Naive B cell (primary cell): ENCODE measurements at regions not wholly inside any gene's neighbourhood (a gene's known extent, or its start where the extent isn't known, plus 50 kb on each side); places are given as distances from the start of the nearest gene placed in this dataset.

Experiments
- ATAC-seq, 2 donors: fragments of 150-1000 bp; cut with Tn5 transposase; 2 replicates each; pipeline ENCODE4 v1.10.0; 2021; ENCODE audit warnings: low read depth in 2 of 2, mild to moderate bottlenecking in 2 of 2, moderate library complexity in 2 of 2
- DNase-seq: peaks from one replicate; pipeline ENCODE4 v3.0.0; 2022
- H3K27ac Mint-ChIP-seq, 6 donors: one replicate each; pipeline ENCODE4 v1.8.0; 2020 to 2022; ENCODE audit warnings: mild to moderate bottlenecking in 6 of 6, mixed read lengths in 6 of 6, moderate library complexity in 5 of 6, inconsistent platforms in 2 of 6
- H3K27me3 Mint-ChIP-seq, 3 donors: one replicate each; pipeline ENCODE4 v1.8.0; 2021 to 2022; ENCODE audit warnings: mixed read lengths in 3 of 3, mild to moderate bottlenecking in 1 of 3
- H3K36me3 Mint-ChIP-seq, 2 donors: one replicate each; pipeline ENCODE4 v1.8.0; 2020 to 2022; ENCODE audit warnings: mixed read lengths in 2 of 2, inconsistent platforms in 1 of 2, mild to moderate bottlenecking in 1 of 2
- H3K4me1 Mint-ChIP-seq, 3 donors: one replicate each; pipeline ENCODE4 v1.8.0; 2020 to 2022; ENCODE audit warnings: mixed read lengths in 3 of 3, inconsistent platforms in 1 of 3, mild to moderate bottlenecking in 1 of 3, moderate library complexity in 1 of 3
- H3K4me3 Mint-ChIP-seq, 8 donors: one replicate each; pipeline ENCODE4 v1.8.0; 2020 to 2022; ENCODE audit warnings: mild to moderate bottlenecking in 8 of 8, mixed read lengths in 8 of 8, moderate library complexity in 8 of 8, inconsistent platforms in 2 of 8
- H3K9me3 Mint-ChIP-seq, 7 donors: one replicate each; pipeline ENCODE4 v1.8.0; 2020 to 2022; ENCODE audit warnings: mixed read lengths in 7 of 7, mild to moderate bottlenecking in 5 of 7, inconsistent platforms in 2 of 7, moderate library complexity in 1 of 7

DNA sequence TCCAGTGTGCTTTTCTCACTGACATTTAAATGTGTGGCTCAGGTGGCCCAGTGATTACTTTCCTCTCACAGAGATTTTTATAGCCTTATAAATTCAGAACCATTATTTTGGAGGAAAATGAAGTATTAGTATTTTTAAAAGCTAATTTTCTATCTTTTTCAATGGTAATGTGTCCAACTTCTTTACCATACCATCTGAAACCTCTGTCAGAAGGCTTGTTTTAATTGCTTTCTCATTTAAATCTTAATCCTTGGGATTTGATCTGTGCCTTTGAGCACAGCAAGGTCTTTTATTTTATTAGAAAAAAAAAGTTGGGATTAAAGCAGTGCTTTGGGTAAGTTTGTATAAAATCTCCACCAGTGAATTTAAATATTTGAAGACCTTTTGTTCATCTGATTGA lies 452.3 kb upstream of the RAG2 start:
- Mint-ChIP-seq H3K27me3 (no peaks in the 10 kb centered on the region), H3K36me3 (no peaks in the 10 kb centered on the region), H3K4me1 (no peaks in the 10 kb centered on the region), H3K9me3 (no peaks in the 10 kb centered on the region), H3K27ac (no peak overlapping the region), H3K4me3 (no peak overlapping the region)
- ATAC-seq (no peak), DNase-seq (no peak)

DNA sequence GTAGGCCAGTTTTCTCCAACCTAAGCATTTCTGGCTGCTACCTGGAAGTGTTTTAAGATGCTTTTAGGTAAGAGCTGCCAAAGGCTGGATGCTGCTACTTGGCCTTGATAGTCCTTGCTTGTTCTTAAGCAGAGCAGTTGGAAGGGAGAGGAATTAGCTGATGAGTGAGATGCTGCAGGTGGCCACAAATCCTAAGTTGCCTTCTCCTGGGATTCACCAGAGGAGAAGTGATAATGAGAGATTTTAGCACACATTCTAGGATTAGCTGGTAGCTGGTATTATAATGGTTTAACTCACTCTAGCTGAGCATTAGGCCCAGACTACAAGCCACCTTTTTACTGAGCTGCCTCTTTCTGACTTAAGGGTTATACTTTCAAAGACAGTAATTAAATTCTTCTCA lies 442.9 kb upstream of the RAG2 start:
- H3K9me3 Mint-ChIP-seq: peaks cover 0 to 7% (median 0%) of the 10 kb centered on the region in 7 donors
- H3K27ac Mint-ChIP-seq: no peak overlapping the region
- no peaks in the 10 kb centered on the region for H3K4me1 Mint-ChIP-seq
- no peaks in the 10 kb centered on the region for H3K36me3 Mint-ChIP-seq
- H3K27me3 Mint-ChIP-seq: no peaks in the 10 kb centered on the region
- H3K4me3 Mint-ChIP-seq: no peak overlapping the region
- DNase-seq (no peak), ATAC-seq (no peak)

DNA sequence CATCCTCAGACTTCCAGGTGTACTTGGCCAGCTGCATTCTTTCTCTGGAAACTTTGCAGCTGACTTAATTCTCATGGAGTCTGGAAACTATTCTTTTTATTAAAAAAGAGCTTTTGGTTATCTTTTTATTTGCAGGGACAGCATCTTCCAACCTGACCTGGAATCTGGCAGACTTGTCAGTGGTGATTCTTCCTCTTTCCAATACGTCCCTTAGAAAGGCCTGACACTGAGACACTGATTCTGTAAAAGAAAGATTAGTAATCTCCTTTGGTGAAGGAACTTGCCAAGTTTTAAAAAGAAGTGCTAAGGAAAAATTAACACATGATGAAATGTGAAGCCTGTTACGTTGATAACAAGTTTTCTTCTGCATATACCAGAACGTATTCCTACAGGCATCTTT lies 440.9 kb upstream of the RAG2 start:
- ATAC-seq: no peak
- Mint-ChIP-seq H3K4me3 (no peak overlapping the region), H3K27ac (no peak overlapping the region), H3K27me3 (no peaks in the 10 kb centered on the region), H3K4me1 (no peaks in the 10 kb centered on the region), H3K36me3 (no peaks in the 10 kb centered on the region), H3K9me3 (peaks cover 0 to 11% (median 0%) of the 10 kb centered on the region in 7 donors)
- DNase-seq: no peak

DNA sequence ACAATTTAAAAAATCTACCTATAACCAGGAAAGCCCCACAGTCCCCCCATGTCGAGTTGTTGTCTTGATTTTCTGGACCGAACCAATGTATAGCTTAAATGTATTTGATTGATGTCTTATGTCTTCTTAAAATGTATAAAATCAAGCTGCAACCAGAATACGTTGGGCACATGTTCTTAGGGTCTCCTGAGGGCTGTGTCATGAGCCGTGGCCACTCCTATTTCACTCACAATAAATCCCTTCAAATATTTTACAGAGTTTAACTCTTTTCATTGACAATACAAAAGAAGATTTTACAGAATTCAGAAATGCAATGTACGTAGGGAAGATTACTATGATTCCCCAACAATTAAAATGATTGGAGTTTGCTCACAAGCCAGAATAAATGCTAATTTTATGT lies 428.7 kb upstream of the RAG2 start:
- Mint-ChIP-seq H3K27me3 (no peaks in the 10 kb centered on the region), H3K9me3 (peaks cover 0 to 7% (median 4%) of the 10 kb centered on the region in 7 donors), H3K4me1 (no peaks in the 10 kb centered on the region), H3K27ac (no peak overlapping the region), H3K4me3 (no peak overlapping the region), H3K36me3 (no peaks in the 10 kb centered on the region)
- ATAC-seq (no peak), DNase-seq (no peak)

DNA sequence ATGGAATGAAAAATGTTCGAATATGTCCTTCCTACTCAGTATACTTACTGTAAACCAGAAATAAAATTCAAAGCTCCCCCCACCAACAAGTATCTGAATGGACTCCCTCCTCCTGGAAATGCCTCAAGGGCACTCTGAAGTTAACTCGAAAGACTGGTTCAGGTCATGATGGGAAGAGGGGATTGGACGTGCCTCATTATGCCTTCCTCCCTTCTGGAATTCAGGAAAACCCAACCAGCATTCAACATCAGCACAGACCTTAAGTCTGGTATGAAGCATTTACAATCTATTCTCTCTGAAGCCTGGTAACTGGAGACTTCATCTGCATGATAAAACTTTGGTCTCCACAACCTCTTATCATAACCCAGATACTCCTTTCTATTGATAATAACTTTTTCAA lies 428.3 kb upstream of the RAG2 start:
- Mint-ChIP-seq H3K27me3 (no peaks in the 10 kb centered on the region), H3K9me3 (peaks cover 0 to 5% (median 2%) of the 10 kb centered on the region in 7 donors), H3K4me3 (no peak overlapping the region), H3K4me1 (no peaks in the 10 kb centered on the region), H3K36me3 (no peaks in the 10 kb centered on the region), H3K27ac (no peak overlapping the region)
- ATAC-seq (no peak), DNase-seq (no peak)

DNA sequence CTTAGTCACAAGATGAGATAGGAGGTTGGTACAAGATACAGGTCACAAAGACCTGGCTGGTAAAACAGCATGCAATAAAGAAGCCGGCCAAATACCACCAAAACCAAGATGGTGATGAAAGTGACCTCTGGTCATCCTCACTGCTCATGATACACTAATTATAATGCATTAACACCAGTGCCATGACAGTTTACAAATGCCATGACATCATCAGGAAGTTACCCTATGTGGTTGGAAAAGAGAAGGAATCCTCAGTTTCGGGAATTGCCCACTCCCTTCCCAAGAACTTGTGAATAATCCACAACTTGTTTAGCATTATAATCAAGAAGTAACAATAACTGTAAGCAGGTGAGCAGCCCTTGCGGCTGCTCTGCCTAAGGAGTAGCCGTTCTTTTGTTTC lies 408.5 kb upstream of the RAG2 start:
- H3K4me3 Mint-ChIP-seq: no peak overlapping the region
- H3K36me3 Mint-ChIP-seq: no peaks in the 10 kb centered on the region
- H3K4me1 Mint-ChIP-seq: no peaks in the 10 kb centered on the region
- ATAC-seq (no peak), DNase-seq (no peak)
- H3K27ac Mint-ChIP-seq: no peak overlapping the region
- H3K9me3 Mint-ChIP-seq: peaks cover 0 to 5% (median 0%) of the 10 kb centered on the region in 7 donors
- H3K27me3 Mint-ChIP-seq: no peaks in the 10 kb centered on the region

DNA sequence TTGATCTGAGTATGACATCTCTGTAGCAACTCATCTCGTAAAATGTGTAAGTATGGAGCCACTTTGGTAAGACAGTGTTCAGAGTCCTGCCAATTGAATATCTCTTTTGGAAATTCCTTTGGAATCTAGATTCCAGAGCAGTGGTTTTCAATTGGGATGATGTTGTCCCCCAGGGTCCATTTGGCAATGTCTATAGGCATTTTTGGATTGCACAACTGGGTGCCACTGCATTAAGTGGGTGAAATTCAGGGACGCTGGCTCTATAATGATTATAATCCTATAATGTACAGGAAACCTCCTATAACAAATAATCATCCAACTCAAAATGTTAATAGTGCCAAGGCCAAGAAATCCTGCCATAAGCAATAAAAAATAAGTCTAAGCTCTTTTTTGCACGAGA lies 404.8 kb upstream of the RAG2 start:
- Mint-ChIP-seq H3K4me3 (no peak overlapping the region), H3K36me3 (no peaks in the 10 kb centered on the region), H3K27ac (no peak overlapping the region), H3K9me3 (peaks cover 0 to 5% (median 0%) of the 10 kb centered on the region in 7 donors), H3K27me3 (no peaks in the 10 kb centered on the region), H3K4me1 (no peaks in the 10 kb centered on the region)
- ATAC-seq: no peak
- no peak for DNase-seq

DNA sequence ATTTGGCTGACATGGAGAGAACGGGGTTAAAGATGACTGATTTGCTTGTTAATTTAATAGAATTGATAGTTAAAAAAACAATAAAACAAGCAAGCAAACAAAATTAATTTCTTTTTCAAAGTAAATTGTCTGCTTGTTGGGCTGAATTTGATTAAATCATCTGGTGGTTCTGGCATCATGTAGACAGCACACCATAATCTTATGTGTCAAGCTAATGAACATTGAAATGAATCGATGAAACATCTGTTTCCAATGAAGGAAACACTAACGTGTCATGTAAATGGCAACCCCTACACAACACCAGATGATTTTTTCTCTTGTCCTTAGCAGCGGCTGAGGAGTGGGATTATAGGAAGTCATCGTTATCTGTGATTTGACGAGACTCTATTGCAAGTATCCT lies 399.6 kb upstream of the RAG2 start:
- peaks cover 0 to 8% (median 3%) of the 10 kb centered on the region in 7 donors for H3K9me3 Mint-ChIP-seq
- ATAC-seq: no peak
- H3K36me3 Mint-ChIP-seq: no peaks in the 10 kb centered on the region
- H3K27ac Mint-ChIP-seq: no peak overlapping the region
- no peak overlapping the region for H3K4me3 Mint-ChIP-seq
- H3K27me3 Mint-ChIP-seq: no peaks in the 10 kb centered on the region
- no peaks in the 10 kb centered on the region for H3K4me1 Mint-ChIP-seq
- DNase-seq: no peak

DNA sequence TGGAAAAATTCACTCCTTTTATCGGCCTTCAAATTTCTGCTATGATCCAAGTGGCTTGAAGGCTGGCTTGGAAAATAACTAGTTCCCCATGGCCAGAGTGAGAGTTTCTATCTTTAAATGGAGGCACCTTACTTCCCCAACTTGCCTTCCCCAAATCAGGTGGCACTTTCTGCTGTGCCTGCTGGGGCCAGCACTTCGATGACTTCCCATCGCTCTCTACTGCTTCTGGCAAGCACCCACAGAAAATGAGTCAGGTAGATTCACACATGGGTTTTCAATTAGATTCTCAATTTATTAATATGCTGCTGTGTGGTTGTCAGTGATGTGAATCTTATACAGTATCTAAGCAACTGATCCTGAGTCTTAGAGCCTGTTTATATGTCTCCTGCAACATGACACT lies 398.8 kb upstream of the RAG2 start:
- peaks cover 0 to 8% (median 0%) of the 10 kb centered on the region in 7 donors for H3K9me3 Mint-ChIP-seq
- H3K4me3 Mint-ChIP-seq: no peak overlapping the region
- ATAC-seq (no peak), DNase-seq (no peak)
- no peaks in the 10 kb centered on the region for H3K27me3 Mint-ChIP-seq
- no peak overlapping the region for H3K27ac Mint-ChIP-seq
- H3K4me1 Mint-ChIP-seq: no peaks in the 10 kb centered on the region
- H3K36me3 Mint-ChIP-seq: no peaks in the 10 kb centered on the region

DNA sequence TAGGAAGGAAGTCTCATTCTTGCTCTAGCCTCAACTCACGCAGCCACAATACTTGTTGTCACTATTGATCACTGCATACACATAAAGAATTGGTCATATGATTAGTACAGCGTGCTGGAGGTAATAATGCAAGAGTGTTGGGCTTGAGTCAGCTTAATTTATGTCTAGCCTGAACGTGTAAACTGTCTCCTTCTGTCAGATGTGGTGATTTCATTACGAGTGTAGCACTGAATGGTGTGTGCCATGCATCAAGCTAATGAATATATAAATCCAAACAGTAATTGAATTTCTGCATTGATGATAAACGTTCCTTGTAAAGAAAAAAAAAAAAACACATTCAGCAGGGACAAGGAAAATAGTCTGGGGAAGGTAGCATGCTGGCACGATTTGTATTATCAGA lies 396.2 kb upstream of the RAG2 start:
- DNase-seq (no peak), ATAC-seq (no peak)
- Mint-ChIP-seq H3K27me3 (no peaks in the 10 kb centered on the region), H3K27ac (peak overlapping the region in 1 of 6 donors; percentile 79), H3K4me1 (no peaks in the 10 kb centered on the region), H3K36me3 (no peaks in the 10 kb centered on the region), H3K9me3 (peaks cover 0 to 8% (median 0%) of the 10 kb centered on the region in 7 donors), H3K4me3 (no peak overlapping the region)

DNA sequence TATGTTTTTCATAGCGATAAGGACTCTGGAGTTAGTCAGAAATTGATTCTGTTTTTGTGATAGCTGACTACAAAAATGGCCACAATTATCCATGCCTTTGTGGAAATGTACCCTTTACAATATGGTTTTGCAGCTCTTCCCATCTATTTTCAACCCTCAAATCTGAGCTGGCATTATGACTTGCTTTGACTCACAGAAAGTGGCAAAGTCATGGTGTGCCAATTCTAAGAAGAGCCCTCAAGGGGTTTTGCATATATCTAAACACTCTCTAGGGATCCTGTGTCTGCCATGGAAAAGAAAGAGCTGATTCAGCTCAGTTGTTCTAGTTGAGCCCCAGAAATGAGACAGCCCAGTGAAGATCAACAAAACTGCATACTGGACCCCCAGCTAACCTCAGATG lies 390.5 kb upstream of the RAG2 start:
- ATAC-seq (no peak), DNase-seq (no peak)
- H3K4me3 Mint-ChIP-seq: no peak overlapping the region
- H3K9me3 Mint-ChIP-seq: peaks cover 0 to 6% (median 3%) of the 10 kb centered on the region in 7 donors
- H3K4me1 Mint-ChIP-seq: no peaks in the 10 kb centered on the region
- H3K27ac Mint-ChIP-seq: no peak overlapping the region
- no peaks in the 10 kb centered on the region for H3K36me3 Mint-ChIP-seq
- H3K27me3 Mint-ChIP-seq: peaks cover 0 to 4% (median 0%) of the 10 kb centered on the region in 3 donors

DNA sequence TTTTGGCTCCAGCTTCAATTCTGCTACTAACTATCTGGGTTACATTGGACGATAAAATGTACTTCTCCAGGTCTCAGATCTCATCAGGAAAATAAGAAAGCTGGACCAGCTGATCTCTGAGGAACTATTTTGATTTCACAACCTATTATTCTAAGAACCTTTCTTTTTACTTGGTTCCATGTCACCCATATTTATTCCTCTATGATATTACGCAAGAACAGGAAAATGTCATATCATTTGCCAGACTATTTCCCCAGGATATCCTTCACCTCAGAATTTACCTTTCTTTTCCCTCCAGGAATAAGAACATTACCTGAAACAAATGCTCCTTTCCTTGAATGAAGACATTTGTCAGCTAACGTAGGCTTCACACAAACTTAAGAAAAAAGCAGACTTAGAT lies 387.5 kb upstream of the RAG2 start:
- no peak for ATAC-seq

DNA sequence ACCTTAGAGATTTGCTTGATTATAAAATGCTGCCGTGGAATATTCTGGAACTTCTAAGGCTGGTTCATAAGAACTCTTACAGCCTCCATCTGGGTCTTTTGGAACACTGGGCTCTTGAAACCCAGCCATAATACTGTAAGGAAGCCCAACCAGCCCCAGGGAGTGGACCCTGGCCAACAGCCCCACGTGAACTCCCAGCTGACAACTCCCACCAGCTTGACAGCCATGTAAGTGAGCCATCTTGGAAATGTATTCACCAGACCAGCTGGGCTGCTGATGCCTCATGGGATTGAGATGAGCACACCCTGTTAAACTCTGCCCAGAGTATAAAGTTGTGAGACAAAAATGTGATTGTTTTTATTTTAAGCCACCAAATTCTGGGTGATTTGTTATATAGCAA lies 378.7 kb upstream of the RAG2 start:
- Mint-ChIP-seq H3K27ac (no peak overlapping the region), H3K27me3 (no peaks in the 10 kb centered on the region), H3K36me3 (no peaks in the 10 kb centered on the region), H3K9me3 (peaks cover 2 to 18% (median 9%) of the 10 kb centered on the region in 7 donors), H3K4me3 (no peak overlapping the region), H3K4me1 (no peaks in the 10 kb centered on the region)
- no peak for DNase-seq
- ATAC-seq: no peak

More for the DNA sequence above, 387.5 kb upstream of the RAG2 start:
- peaks cover 0 to 4% (median 0%) of the 10 kb centered on the region in 3 donors for H3K27me3 Mint-ChIP-seq
- no peak overlapping the region for H3K27ac Mint-ChIP-seq
- H3K4me3 Mint-ChIP-seq: no peak overlapping the region
- H3K36me3 Mint-ChIP-seq: no peaks in the 10 kb centered on the region
- H3K9me3 Mint-ChIP-seq: peaks cover 4 to 11% (median 7%) of the 10 kb centered on the region in 7 donors
- H3K4me1 Mint-ChIP-seq: no peaks in the 10 kb centered on the region
- no peak for DNase-seq

DNA sequence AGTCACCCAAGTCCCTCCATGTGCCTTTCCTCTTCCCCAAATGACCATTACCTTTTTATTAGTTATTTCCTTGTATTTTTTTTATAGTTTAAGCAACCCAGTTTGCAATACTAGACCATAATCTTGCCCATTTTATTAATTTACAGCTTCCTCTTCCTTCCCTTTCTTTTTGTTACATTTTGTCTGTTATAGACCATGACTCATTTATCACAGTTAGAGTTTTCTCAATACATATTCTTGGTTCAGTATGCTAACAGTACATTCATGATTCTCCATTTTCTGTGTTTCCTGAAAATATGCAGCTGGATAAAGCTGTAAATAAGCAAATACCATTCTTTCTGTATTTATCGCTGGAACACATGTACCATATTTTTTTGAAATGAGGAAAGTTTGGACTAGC lies 376.7 kb upstream of the RAG2 start:
- no peak for ATAC-seq
- Mint-ChIP-seq H3K9me3 (peaks cover 0 to 9% (median 5%) of the 10 kb centered on the region in 7 donors), H3K27me3 (no peaks in the 10 kb centered on the region), H3K36me3 (no peaks in the 10 kb centered on the region), H3K4me1 (no peaks in the 10 kb centered on the region), H3K27ac (no peak overlapping the region), H3K4me3 (no peak overlapping the region)
- DNase-seq: no peak

DNA sequence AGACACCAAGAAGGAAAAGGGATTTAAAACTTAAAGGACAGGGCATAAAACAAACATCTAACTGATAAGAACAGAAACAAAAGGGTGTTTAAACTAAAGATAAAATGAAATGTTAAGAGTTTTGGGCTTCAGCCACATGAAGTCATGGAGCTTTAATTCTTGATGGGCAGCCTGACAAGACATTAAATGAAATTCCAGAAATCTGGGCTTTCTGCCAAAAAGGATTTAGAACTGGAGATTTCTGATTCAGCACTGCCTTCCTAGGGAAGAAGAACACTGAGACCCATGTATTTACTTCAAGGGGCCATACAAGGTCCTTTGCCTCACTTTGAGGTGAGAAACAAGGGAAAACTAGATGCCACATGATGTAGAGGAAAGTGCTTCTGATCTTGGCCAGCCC lies 355.9 kb upstream of the RAG2 start:
- Mint-ChIP-seq H3K4me3 (no peak overlapping the region), H3K27me3 (no peaks in the 10 kb centered on the region), H3K4me1 (no peaks in the 10 kb centered on the region), H3K27ac (no peak overlapping the region), H3K9me3 (peaks cover 0 to 5% (median 1%) of the 10 kb centered on the region in 7 donors), H3K36me3 (no peaks in the 10 kb centered on the region)
- no peak for DNase-seq
- ATAC-seq: no peak
